HUDEP-2 (cell line): ENCODE measurements at regions not wholly inside any gene's neighbourhood (a gene's known extent, or its start where the extent isn't known, plus 50 kb on each side); places are given as distances from the start of the nearest gene placed in this dataset.

Source experiments
- DNase-seq, 76 experiments: peaks; one replicate each; lab custom pipeline; 2025; ENCODE audit not compliant: unreplicated experiment in 76 of 76; lab: John Stamatoyannopoulos, UW

GRCh38 chr15:95822961-95823360 is 507.5 kb upstream of the NR2F2 start:
- no peak for DNase-seq

DNA sequence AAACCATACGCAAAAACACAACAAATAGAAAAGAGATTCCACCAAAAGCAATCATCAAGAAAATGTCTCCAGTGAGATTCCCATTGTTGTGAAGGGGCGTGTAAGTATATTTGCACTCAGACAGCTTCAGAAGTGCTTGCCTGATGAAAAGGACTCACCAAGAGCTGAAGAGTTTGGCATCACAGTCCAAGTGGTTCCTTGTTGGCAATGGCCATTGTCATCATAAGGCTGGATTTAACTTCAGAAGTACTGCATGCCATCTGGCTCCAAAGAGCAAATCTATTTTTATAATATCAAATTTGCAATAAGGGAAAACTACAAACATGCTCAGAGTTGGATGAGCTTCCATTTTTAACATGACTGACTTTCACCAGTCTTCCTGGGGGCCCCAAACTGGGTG is 505.3 kb upstream of the NR2F2 start:
- DNase-seq = no peak

DNA sequence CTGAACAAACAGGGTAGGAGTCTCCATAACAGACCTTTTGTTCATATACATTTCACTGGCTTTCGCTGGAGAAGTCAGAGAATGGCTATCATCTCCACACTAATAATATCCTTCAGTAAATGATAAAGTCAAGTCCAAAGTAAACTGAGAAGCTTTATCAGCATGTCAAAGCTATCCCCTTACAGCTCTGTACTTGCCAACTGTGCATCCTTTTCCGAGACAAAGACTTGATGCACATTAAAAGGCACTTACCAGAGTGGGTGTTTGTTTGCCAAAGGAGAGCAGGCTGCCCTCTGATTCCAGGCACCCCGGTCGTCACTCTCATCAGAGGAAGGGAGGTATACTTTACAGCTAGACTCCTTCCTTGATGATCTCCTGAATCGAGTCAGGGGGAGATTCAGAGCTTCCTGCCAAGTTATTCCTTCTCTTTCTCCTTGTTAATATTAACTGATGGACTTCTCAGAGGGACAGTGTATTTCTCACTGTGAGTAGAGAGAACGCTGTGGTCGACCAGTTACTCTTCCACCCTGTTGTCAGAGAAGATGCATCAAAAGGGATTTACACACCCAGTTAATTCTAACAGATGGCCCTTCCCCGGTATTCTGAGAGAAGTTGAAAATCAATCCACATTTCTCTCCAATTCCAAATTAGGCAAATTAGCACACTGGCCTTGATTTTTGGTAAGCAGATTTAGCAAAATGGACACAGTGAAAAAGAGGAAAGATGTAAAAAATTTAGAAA is 504.7 kb upstream of the NR2F2 start:
- DNase-seq = no peak

DNA sequence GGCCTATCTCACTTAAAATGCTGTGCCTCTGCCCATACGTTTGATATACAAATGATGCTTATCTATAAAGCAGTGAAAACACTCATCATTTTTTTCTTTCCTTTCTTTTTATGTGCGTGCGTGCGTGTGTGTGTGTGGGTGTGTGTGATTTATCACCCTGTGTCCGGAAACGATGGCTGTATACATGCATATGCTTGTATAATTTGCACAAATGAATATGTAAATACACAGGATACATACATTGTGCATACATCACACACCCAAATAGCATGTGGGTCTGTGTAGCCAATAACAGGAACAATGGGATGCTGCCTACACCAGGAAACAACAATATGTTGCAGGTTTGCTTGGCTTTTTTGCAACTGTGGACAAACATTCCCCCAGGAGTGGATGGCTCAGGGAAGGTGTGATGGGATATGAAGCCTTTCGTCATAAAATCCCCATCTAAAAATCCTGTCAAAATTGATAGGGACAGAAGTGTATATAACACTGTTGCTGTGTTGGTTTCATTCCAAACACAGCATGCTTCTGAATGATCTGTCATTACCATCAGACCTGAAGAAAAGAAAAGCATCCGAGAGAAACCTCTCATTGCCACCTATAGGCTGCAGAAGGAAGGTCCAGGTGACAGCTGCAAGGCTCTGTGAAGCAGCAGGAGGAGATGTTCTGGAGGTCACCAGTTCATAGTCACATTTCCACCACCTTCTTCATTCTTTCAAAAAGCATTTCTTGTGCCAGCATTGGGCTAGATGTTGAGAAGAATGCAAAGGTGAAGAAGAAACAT is 503.9 kb upstream of the NR2F2 start:
- DNase-seq = peak in 2 of 76 experiments; percentile 5 to 7

DNA sequence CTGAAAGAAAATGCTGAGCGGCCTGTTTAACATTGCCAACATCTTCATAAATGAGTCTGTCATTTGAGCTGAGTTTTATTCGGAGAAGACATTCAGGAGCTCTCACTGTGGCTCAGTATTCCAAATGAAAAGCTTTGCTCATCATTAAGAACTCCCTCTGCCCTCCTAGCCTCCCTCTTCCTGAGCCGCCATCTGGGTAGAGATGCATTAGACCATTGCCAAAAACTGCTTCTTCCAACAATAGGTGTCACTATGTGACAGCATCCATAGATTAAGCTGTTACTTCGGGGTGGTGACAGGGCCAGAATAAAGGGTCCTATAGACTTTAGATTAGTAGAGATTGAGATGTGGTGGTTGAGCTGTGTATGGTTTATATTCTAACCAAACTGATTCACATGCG is 501.4 kb upstream of the NR2F2 start:
- DNase-seq = no peak

DNA sequence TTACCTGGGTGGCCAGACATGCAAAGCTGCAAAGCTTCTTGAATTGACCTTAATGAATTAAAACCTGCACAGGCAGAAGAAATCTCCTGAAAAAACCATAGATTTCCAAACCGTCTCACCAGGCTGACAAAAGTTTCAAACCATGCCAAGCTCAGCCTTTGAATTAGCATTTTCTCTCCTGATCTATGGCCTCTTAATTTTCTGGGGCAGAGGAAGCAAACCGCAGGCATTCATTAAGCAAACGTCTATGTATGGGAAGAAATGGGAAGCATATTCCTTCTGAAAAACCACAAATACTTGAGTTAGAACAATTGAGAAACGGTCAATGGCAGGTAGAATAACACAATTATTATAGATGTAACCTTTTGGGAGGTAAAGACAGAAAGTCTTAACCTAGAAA is 500.2 kb upstream of the NR2F2 start:
- no peak for DNase-seq

GRCh38 chr15:95832668-95833067 is 497.8 kb upstream of the NR2F2 start:
- no peak for DNase-seq

- DNase-seq = no peak
Observed at GRCh38 chr15:95834028-95834804, 496.3 kb upstream of the NR2F2 start.

DNA sequence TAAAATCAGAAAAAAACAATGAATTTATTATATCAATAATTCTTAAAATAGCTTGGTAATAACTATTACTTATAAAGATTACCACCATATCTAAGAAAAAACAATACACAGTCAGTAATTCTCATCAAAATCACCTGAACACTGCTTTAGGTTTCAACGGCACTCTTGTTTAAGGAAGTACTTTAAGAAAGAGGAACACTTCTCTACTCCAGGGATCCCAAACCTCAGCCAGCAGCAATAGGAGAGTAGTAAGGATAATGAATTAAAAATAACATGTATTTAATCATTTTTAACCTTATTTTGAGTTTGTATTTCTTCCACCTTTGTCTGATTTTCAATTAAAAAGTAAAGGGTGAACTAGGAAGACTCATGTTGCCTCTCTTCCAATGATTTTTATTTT is 494.0 kb upstream of the NR2F2 start:
- no peak for DNase-seq

- DNase-seq = no peak
Observed at GRCh38 chr15:95837341-95838004, 493.0 kb upstream of the NR2F2 start.

DNA sequence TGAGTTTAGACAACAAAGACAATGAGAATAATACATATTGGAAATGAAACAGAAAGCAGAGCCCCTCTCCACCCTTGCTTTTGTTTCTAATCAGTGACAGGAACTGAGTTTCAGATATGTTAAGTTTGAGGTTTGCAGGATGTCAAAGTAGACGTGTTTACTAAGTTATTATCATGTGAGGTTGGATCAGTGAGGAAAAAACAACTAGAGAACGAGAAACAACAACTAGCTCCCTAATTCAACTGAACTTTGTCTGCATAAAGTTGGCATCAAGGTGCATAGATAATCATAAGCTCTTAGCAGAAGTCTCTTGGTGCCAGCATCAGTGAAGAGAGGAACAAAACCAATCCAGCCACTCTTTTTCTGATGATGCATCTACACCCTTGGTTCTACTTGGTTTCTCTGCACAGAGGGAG is 491.1 kb upstream of the NR2F2 start:
- no peak for DNase-seq

- no peak for DNase-seq
Observed at GRCh38 chr15:95840004-95840403, 490.5 kb upstream of the NR2F2 start.

DNA sequence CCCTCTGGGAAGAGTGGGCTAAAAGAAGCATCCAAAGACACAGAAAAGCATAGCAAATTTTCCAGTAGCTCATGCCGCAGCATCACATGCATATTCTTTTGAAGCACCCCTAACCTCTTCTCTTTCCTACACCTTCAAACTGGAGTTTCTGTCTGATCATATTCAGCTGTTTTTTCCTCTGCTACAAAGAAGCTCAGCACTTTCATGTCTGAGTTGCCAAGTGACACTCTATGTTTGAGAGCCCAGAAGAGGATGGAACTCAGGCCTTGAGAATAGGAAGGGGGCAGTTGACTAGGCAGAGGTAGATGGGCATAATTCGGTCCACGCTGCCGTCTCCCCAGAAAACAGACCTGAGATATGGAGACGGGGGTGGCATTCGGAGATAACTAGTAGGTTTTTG is 489.6 kb upstream of the NR2F2 start:
- DNase-seq = no peak

- no peak for DNase-seq
Observed at GRCh38 chr15:95842576-95842975, 487.9 kb upstream of the NR2F2 start.

DNA sequence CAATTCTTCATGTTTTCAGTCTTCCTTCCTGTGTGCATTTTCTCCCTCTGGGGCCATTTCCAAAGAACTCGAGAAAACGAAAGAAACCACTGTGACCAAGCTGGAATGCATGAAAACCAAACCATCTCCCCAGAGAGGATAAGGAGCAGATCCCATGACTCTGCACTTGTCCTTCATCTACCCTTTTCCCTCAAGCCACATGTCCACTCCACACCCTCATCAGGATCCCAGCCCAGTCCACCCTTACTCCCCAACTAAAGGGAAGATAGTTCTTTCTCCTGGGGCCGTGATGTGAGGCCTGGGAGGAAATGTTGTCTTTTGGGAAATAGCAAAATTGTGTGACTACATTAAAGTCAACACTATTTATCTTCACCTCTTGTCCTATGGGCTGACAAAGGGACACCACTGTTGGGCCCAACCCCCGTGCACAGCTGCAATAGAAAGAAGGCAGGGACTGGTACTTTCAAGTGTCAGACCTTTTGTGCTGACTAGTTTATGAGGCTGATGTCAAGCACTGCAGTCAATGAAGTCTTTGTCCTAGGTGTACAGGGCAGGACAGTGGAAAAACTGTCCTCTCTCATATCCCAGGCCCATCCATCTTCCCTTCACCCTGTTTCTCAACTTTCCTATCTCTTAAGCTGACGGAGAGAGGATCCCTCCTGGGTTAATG is 487.1 kb upstream of the NR2F2 start:
- DNase-seq = no peak

DNA sequence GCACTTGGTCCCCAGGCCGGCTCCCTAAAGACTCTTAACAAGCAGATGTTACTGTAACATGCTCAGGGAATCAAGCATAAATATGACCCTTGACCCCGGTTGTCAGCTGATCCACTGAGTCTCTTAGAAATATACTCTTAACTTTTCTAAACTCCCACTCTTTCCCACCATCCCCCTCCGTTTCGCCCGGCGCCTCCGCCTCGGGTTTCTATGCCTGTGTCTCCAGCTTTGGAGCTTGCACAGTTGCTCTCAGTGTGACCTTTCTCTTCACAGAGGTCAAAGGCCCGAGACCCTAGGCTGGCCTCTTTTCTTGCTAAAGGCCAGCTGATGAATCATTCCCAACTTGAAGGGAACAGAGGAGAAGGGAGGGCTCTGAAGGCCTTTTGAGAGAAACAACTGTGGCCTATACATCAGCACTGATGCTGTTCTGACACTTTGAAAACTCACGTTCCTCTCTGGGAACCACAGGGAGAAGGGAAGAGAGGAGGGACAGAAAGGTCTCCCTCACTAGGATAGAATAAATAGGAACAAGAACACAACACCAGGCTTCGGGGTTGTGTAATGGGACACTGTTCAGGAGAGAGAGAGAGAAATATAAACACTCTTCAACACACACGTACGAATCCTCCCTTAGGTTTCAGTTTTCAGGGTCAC is 484.5 kb upstream of the NR2F2 start:
- no peak for DNase-seq

GRCh38 chr15:95848126-95848525 is 482.4 kb upstream of the NR2F2 start:
- DNase-seq = no peak

DNA sequence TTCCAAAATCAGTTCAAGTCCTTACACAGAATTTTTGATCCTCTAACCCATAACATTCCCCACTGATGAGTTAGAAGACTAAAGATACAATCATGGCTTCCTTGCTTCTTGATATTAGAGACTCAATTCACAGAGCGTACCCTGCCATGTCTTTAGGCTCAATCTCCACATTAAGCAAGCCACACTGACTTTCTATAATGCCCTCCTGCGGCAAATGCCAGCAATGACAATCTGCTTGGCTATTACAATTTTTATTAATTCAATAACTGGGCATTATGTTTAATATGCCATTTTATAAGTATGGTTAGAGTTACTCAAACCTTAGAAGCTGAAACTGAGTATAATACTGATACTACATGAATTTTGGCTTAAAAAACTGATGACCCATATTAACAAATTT is 479.7 kb upstream of the NR2F2 start:
- DNase-seq = peak in 5 of 76 experiments; percentile 5 to 25 (median 13)

GRCh38 chr15:95853350-95853749 is 477.1 kb upstream of the NR2F2 start:
- no peak for DNase-seq
